Left lung (tissue), 4 donors: ENCODE measurements at regions not wholly inside any gene's neighbourhood (a gene's known extent, or its start where the extent isn't known, plus 50 kb on each side); places are given as distances from the start of the nearest gene placed in this dataset.

ENCODE experiments used
- ATAC-seq: fragments of 200-7000 bp; cut with Tn5 transposase; one replicate; pipeline ENCODE4 v1.9.1; 2020; ENCODE audit warnings: moderate library complexity
- DNase-seq, 4 donors: peaks; one replicate each; pipeline ENCODE4 v3.0.0-alpha.2; 2013 to 2020
- H3K27ac ChIP-seq, 2 donors: fragments of 200-600 bp; sonication (generic) in 1 of 2; one replicate each; pipeline versions ENCODE4 v1.5.0 to v1.8.0; 2020 to 2021
- H3K27me3 ChIP-seq, 2 donors: fragments of 200-600 bp; sonication (generic) in 1 of 2; one replicate each; pipeline versions ENCODE4 v1.5.0 to v1.8.0; 2020 to 2021
- H3K36me3 ChIP-seq, 2 donors: fragments of 200-600 bp; sonication (generic) in 1 of 2; one replicate each; pipeline versions ENCODE4 v1.5.0 to v1.8.0; 2020 to 2021
- H3K4me1 ChIP-seq, 2 donors: fragments of 200-600 bp; one replicate each; pipeline ENCODE4 v1.8.0; 2021
- H3K4me3 ChIP-seq, 2 donors: fragments of 200-600 bp; sonication (generic) in 1 of 2; one replicate each; pipeline versions ENCODE4 v1.5.0 to v1.8.0; 2020 to 2021; ENCODE audit warnings: mild to moderate bottlenecking in 1 of 2
- H3K9me3 ChIP-seq, 2 donors: fragments of 200-600 bp; sonication (generic) in 1 of 2; one replicate each; pipeline versions ENCODE4 v1.5.0 to v1.8.0; 2020 to 2021
- intact Hi-C, 2 donors: fragments of 100-400 bp; cut with DNase I; formaldehyde crosslinking; loops; one replicate each; pipeline versions ENCODE4 v1.11.2 to v1.14.2; 2022
- TF ChIP-seq, protein P1 (sequence below), 2 donors: fragments of 200-600 bp; sonication (generic) in 1 of 2; IDR thresholded peaks; one replicate each; pipeline versions ENCODE4 v1.5.0 to v1.8.0; 2021; ENCODE audit warnings: antibody characterized with exemption in 2 of 2
- donor health status: DM: no; HTN: yes; CAD: no.
- donor health status: DM: no; HTN: no; CAD: no.

DNA sequence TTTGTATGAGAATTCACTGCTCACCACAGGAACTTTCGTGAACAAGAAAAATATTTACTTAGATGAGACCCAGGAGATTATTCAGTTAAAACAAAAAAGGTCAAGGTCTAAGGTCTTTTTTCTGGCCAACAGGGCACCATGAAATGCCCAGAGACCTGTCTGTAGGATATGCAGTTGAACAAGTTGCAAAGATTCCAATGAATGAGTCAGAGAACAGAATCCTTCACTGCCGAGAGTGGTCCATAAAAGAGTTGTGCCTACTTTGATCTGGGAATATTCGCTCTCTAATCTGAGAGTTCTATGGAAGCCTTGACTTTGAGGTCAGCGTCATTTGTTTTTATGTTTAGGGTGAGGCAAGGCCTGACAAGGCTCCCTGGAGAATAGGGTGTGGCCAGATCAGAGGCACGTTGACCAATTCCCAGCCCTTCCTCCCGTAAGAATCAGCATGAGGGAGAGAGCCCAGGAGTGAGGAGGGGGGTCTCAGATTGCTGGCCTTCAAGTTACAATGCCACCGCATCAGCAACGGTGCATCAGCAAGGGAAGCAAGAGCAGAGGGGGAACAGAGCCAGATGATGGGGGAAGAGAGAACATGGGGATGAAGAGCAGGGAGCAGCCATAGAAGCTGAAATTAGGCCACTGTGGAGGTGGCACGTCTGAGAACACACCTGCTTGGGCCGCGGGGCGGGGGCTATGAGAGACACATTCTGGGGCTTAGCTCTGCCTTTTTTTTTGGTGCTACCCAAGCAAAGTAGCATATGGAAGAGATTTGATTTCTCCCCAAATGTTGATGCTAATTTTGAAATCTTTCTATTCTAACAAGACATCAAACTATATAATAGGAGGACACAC is 206.4 kb upstream of the RAB4A start:
- Histone ChIP-seq H3K27me3 (no peaks in the 10 kb centered on the region), H3K4me1 (peaks cover 17 to 67% of the 10 kb centered on the region in 2 donors), H3K9me3 (no peaks in the 10 kb centered on the region), H3K27ac (no peak overlapping the region), H3K4me3 (no peak overlapping the region), H3K36me3 (no peaks in the 10 kb centered on the region)
- intact Hi-C loops, result no loop called here
- DNase-seq, result no peak
- TF ChIP-seq, protein P1, sequence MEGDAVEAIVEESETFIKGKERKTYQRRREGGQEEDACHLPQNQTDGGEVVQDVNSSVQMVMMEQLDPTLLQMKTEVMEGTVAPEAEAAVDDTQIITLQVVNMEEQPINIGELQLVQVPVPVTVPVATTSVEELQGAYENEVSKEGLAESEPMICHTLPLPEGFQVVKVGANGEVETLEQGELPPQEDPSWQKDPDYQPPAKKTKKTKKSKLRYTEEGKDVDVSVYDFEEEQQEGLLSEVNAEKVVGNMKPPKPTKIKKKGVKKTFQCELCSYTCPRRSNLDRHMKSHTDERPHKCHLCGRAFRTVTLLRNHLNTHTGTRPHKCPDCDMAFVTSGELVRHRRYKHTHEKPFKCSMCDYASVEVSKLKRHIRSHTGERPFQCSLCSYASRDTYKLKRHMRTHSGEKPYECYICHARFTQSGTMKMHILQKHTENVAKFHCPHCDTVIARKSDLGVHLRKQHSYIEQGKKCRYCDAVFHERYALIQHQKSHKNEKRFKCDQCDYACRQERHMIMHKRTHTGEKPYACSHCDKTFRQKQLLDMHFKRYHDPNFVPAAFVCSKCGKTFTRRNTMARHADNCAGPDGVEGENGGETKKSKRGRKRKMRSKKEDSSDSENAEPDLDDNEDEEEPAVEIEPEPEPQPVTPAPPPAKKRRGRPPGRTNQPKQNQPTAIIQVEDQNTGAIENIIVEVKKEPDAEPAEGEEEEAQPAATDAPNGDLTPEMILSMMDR (IDR thresholded peaks at IDR 0.05), result no peak
- ATAC-seq, result no peak

DNA sequence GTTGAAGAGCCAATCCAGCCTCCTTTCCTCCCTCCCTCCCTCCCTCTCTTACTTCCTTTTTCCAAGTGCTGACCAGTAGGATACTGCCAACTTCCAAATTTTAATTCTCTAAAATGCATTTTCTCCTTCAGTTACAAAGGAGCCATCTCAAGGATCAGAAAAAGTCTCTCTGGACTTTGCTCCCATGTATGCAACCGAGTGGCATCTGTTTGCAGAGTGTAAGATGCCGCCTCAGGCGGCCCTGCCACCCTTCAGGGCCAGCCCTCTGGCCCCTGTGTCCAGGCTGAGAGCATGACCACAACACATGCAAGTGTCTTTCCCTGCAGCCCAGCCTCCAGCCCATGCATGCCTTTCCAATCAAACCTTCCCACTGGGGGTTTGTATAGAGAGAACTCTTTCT is 205.3 kb upstream of the RAB4A start:
- no peak overlapping the region for H3K4me3 ChIP-seq
- H3K27me3 ChIP-seq, result no peaks in the 10 kb centered on the region
- peaks cover 13 to 67% of the 10 kb centered on the region in 2 donors for H3K4me1 ChIP-seq
- no peak overlapping the region for H3K27ac ChIP-seq
- no peaks in the 10 kb centered on the region for H3K9me3 ChIP-seq
- H3K36me3 ChIP-seq, result no peaks in the 10 kb centered on the region
- intact Hi-C loops, result no loop called here
- DNase-seq, result no peak
- TF ChIP-seq, protein P1 (IDR thresholded peaks at IDR 0.05), result no peak
- no peak for ATAC-seq

DNA sequence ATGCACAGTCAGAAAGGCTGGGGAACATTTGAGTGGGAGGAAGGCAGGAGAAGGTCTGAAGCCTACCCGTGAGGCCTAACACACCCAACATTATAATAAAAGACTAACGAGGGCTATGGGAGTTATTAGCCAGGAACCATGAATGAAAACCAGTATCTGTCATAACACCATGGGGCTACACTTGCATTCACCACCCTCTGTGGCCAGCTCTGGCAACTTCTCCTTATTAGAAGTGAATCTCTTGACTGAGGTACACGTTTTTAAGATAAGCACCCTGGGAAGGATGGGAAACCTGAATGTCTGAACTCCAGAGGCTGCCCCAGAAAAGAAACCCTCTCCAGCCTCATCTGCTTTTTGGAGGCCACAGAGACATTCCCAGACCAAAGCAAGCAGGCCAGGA is 204.3 kb upstream of the RAB4A start:
- no peaks in the 10 kb centered on the region for H3K9me3 ChIP-seq
- ATAC-seq (no peak), DNase-seq (no peak)
- no peak overlapping the region for H3K4me3 ChIP-seq
- intact Hi-C loops, result no loop called here
- peak overlapping the region in 1 of 2 donors; percentile 79 for H3K27ac ChIP-seq
- H3K36me3 ChIP-seq, result no peaks in the 10 kb centered on the region
- H3K4me1 ChIP-seq, result peaks cover 13 to 75% of the 10 kb centered on the region in 2 donors
- TF ChIP-seq, protein P1 (IDR thresholded peaks at IDR 0.05), result no peak
- H3K27me3 ChIP-seq, result no peaks in the 10 kb centered on the region

DNA sequence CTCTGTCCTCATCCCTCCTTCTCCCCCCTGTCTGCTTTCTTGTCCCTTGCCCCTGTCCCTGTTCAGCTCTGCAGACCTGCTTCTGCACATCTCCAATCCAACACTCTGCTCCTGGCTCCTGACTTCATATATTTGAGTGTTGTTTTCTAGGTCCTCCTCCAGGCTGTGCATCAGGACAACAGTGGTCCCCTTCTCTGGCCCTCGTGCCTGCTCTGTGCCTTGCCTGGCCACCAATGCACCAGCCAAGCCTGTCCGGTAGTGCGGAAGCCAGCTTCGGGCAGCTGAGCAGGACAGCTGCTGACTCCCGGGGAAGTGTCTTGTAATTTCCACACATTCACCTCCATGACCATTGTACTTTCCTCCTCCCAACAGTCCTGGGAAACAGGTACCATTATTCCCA is 203.4 kb upstream of the RAB4A start:
- DNase-seq (no peak), ATAC-seq (no peak)
- Histone ChIP-seq H3K4me1 (peaks cover 13 to 76% of the 10 kb centered on the region in 2 donors), H3K27me3 (no peaks in the 10 kb centered on the region), H3K36me3 (no peaks in the 10 kb centered on the region), H3K9me3 (no peaks in the 10 kb centered on the region), H3K4me3 (no peak overlapping the region), H3K27ac (peak overlapping the region in 1 of 2 donors; percentile 79)
- TF ChIP-seq, protein P1 (IDR thresholded peaks at IDR 0.05), result no peak
- intact Hi-C loops, result no loop called here

DNA sequence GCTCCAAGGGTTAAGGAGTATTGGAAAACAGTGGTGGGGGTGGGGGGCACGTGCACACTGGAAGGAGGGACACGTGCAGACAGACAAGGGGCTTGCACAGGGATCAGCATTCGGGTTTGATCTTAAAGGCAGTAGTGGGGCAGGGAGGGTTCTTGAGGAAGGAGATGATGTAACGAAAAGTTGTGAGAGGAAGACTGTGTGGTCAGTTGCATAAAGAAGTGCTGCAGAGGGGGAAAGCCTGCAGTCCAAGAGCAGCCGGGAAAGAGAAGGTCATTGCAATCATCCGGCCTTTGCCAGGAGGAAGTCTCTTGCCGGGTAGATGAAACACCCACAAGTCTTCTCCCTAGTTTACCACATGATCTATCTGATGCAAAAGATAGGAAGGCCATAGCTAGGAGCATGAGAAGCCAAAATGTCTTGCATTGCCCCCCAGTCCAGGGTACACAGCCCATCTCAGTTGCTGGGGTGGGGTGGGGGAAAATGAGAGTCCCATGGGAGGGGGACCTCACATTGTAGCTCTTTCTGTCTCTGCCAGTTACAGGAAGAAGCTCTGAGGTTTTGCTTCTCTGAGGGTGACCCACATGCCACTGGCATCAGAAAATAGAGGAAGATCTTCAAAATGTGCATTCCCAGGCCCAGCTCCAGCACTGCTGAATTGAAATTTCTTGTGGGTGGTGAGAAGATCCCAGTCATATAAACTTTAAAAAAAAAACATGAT is 202.5 kb upstream of the RAB4A start:
- H3K9me3 ChIP-seq, result no peaks in the 10 kb centered on the region
- H3K27ac ChIP-seq, result peak overlapping the region in 1 of 2 donors; percentile 79
- no peaks in the 10 kb centered on the region for H3K36me3 ChIP-seq
- TF ChIP-seq, protein P1 (IDR thresholded peaks at IDR 0.05), result no peak
- intact Hi-C loops, result no loop called here
- peak in 2 of 4 donors; percentile 51 to 80 for DNase-seq
- no peaks in the 10 kb centered on the region for H3K27me3 ChIP-seq
- peak; percentile 63 for ATAC-seq
- no peak overlapping the region for H3K4me3 ChIP-seq
- peaks cover 13 to 76% of the 10 kb centered on the region in 2 donors for H3K4me1 ChIP-seq
